RPMI8226 (cell line): ENCODE measurements at regions not wholly inside any gene's neighbourhood (a gene's known extent, or its start where the extent isn't known, plus 50 kb on each side); places are given as distances from the start of the nearest gene placed in this dataset.

Experiments
- DNase-seq: peaks from one replicate; pipeline ENCODE4 v3.0.0-alpha.2; 2015

- no peak for DNase-seq
Observed at GRCh38 chr17:56009795-56010651, 143.3 kb upstream of the ANKFN1 start.

GRCh38 chr17:56011406-56012131, 141.7 kb upstream of the ANKFN1 start:
- no peak for DNase-seq

GRCh38 chr17:56018211-56018610, 135.1 kb upstream of the ANKFN1 start:
- no peak for DNase-seq

- no peak for DNase-seq
Observed at GRCh38 chr17:56020369-56020768, 132.9 kb upstream of the ANKFN1 start.

GRCh38 chr17:56021681-56022190, 131.5 kb upstream of the ANKFN1 start:
- no peak for DNase-seq

- no peak for DNase-seq
Observed at GRCh38 chr17:56023851-56024250, 129.4 kb upstream of the ANKFN1 start.

GRCh38 chr17:56026915-56027314, 126.4 kb upstream of the ANKFN1 start:
- DNase-seq: no peak

GRCh38 chr17:56028837-56029236, 124.4 kb upstream of the ANKFN1 start:
- DNase-seq: no peak

- no peak for DNase-seq
Observed at GRCh38 chr17:56030009-56030624, 123.2 kb upstream of the ANKFN1 start.

GRCh38 chr17:56031636-56032035, 121.6 kb upstream of the ANKFN1 start:
- no peak for DNase-seq

GRCh38 chr17:56034197-56034635, 119.1 kb upstream of the ANKFN1 start:
- no peak for DNase-seq

- no peak for DNase-seq
Observed at GRCh38 chr17:56038131-56038530, 115.1 kb upstream of the ANKFN1 start.

GRCh38 chr17:56045872-56046271, 107.4 kb upstream of the ANKFN1 start:
- no peak for DNase-seq

- DNase-seq: no peak
Observed at GRCh38 chr17:56047331-56047730, 105.9 kb upstream of the ANKFN1 start.

GRCh38 chr17:56057869-56058268, 95.4 kb upstream of the ANKFN1 start:
- no peak for DNase-seq

- no peak for DNase-seq
Observed at GRCh38 chr17:56064506-56064905, 88.8 kb upstream of the ANKFN1 start.

- DNase-seq: no peak
Observed at GRCh38 chr17:56074361-56074890, 78.8 kb upstream of the ANKFN1 start.

GRCh38 chr17:56076980-56077379, 76.3 kb upstream of the ANKFN1 start:
- DNase-seq: no peak

- no peak for DNase-seq
Observed at GRCh38 chr17:56083475-56083874, 69.8 kb upstream of the ANKFN1 start.

GRCh38 chr17:56085576-56086267, 67.6 kb upstream of the ANKFN1 start:
- no peak for DNase-seq

GRCh38 chr17:56087199-56087598, 66.1 kb upstream of the ANKFN1 start:
- no peak for DNase-seq

GRCh38 chr17:56096026-56096810, 57.1 kb upstream of the ANKFN1 start:
- DNase-seq: no peak
